ENCODE measurements at regions not wholly inside any gene's neighbourhood (a gene's known extent, or its start where the extent isn't known, plus 50 kb on each side); places are given as distances from the start of the nearest gene placed in this dataset.

DNA sequence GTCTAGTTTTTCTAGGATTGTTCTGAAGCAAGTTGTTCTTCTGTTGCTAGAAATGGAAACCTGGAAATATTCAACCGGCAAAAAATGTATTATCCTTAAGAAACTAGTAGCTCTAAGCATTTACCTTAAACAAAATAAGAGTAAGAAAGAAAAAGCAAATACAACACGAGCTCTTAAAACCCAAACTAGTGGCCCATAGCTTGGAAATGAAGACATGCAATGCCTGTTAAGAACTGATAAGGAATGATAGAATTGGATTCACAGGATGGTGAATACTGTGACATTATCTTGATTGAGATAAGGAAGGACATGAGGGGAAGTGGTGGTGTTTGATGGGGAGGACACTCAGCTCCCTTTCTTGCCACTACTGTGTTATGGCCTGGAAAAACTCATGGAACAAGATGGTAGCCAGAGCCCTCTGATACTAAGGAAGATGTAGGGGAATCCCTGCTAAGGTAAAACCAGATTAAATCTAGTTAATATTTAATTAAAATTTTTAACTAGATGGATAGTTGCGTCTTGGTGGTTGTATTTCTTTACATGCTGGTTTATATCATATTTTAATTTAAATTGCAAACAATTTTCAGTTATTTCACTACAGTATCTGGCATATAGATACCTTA lies 193.8 kb downstream of the LPIN1 start:
- WGBS, 2 donors: 87 to 88% methylated on average over 3 of the region's 3 CpGs

DNA sequence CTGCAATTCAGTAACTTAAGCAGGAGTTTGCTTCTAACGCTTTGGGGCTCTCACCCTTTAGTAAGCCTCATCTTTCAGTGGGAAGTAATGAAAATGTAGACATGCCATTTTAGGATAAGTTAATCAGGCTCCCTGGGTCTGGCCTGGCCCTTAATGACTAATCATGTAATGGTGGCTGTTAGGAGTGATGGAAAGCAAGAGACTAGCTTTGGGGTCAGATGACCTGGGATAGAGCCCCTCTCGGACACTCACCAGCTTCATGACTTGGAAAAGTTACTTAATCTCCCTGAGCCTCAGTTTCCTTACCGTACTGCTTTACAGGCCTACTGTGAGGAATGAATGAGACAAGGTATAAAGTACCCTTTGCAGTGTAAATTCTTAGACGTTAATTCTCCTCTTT lies 194.4 kb downstream of the LPIN1 start:
- intact Hi-C loops (cut with DNase I): no loop called here
- Histone ChIP-seq H3K4me3 (replicated peaks in 1 of 3) (no peak overlapping the region), H3K27me3 (no peaks in the 10 kb centered on the region), H3K4me1 (no peaks in the 10 kb centered on the region), H3K36me3 (no peaks in the 10 kb centered on the region), H3K27ac (no peak overlapping the region), H3K9me3 (no peaks in the 10 kb centered on the region)
- WGBS, 2 donors: 92 to 93% methylated on average over 4 of the region's 4 CpGs
- no peak for DNase-seq
- TF ChIP-seq POLR2A (IDR thresholded peaks at IDR 0.05): no peak
- TF ChIP-seq, protein P1, sequence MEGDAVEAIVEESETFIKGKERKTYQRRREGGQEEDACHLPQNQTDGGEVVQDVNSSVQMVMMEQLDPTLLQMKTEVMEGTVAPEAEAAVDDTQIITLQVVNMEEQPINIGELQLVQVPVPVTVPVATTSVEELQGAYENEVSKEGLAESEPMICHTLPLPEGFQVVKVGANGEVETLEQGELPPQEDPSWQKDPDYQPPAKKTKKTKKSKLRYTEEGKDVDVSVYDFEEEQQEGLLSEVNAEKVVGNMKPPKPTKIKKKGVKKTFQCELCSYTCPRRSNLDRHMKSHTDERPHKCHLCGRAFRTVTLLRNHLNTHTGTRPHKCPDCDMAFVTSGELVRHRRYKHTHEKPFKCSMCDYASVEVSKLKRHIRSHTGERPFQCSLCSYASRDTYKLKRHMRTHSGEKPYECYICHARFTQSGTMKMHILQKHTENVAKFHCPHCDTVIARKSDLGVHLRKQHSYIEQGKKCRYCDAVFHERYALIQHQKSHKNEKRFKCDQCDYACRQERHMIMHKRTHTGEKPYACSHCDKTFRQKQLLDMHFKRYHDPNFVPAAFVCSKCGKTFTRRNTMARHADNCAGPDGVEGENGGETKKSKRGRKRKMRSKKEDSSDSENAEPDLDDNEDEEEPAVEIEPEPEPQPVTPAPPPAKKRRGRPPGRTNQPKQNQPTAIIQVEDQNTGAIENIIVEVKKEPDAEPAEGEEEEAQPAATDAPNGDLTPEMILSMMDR (IDR thresholded peaks at IDR 0.05): no peak

More for the DNA sequence above, 193.8 kb downstream of the LPIN1 start:
- H3K9me3 ChIP-seq: no peaks in the 10 kb centered on the region
- DNase-seq: no peak
- H3K27ac ChIP-seq: no peak overlapping the region
- H3K4me1 ChIP-seq: no peaks in the 10 kb centered on the region
- H3K27me3 ChIP-seq: no peaks in the 10 kb centered on the region
- TF ChIP-seq, protein P1 (IDR thresholded peaks at IDR 0.05): no peak
- no peaks in the 10 kb centered on the region for H3K36me3 ChIP-seq
- intact Hi-C loops (cut with DNase I): no loop called here
- H3K4me3 ChIP-seq (replicated peaks in 1 of 3): no peak overlapping the region

DNA sequence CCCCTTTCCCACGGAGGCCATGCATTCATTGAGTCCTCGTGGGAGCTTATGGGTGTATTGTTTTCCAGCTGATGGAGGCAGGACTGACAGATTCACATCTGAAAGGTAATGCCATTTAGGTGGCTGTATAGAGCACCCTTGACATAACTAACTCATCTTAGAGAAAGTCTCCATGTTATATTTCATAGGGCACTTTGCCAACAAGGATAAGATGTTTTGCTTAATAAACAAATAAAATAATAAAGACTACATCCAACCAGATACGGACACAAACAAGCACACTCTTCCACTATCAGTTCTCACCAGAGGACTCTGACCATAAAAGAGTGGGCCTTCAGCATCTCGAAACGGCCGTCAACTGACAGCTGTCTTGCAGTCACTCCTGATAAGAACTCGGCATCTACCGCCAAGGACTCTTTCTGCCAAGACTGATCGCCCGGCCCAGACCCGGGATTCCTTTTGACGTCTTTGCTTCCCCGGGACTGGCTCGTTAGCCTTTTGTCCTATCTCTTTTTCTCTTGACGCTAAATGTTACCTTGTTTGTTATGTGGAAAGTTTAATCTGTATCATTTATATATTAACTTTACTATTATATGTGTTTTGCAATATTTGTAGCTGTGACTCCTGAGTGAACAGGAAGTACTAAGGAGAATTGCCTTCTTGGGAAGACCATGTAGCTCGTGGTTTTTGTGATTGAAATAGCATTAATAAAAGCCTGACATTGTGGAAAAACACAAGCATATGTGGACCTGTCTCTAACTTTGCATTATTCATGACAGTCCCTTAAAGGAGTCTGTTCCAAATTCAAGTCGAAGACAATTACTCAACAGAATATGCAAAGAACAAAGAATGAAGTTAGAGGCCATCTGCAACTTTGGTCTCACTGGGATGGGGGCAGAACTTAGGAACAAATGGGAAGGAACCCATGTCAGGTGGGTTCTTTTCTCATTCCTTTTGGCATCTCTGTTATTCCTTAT lies 195.1 kb downstream of the LPIN1 start:
- H3K36me3 ChIP-seq: no peaks in the 10 kb centered on the region
- 83 to 88% methylated on average over 17 of the region's 17 CpGs for WGBS, 2 donors

DNA sequence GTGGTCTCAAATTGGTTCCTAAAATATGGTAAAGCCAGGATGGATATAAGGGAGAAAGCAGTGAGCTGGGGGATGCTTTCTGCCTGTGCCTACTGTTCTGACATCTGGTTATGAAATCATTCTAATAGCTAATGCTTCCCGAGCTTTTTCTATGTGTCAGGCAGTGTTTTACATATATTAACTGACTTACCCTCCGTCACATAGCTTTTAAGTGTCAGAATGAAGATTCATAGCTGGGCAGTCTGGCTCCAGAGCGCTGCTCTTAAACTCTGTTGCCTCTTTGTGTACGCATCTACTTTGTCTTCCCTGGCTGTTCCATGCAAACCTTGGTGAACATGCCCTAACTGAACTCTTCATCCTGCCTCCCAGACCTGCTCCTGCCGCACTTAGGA lies 195.7 kb downstream of the LPIN1 start:
- Histone ChIP-seq H3K9me3 (no peaks in the 10 kb centered on the region), H3K36me3 (no peaks in the 10 kb centered on the region), H3K4me1 (no peaks in the 10 kb centered on the region), H3K27me3 (no peaks in the 10 kb centered on the region), H3K27ac (no peak overlapping the region), H3K4me3 (replicated peaks in 1 of 3) (no peak overlapping the region)
- 92% methylated on average over 5 of the region's 5 CpGs for WGBS, 2 donors
- no peak for TF ChIP-seq POLR2A (IDR thresholded peaks at IDR 0.05)
- TF ChIP-seq, protein P1 (IDR thresholded peaks at IDR 0.05): no peak
- intact Hi-C loops (cut with DNase I): no loop called here
- no peak for DNase-seq

More for the DNA sequence above, 195.1 kb downstream of the LPIN1 start:
- Histone ChIP-seq H3K27ac (no peak overlapping the region), H3K9me3 (no peaks in the 10 kb centered on the region), H3K27me3 (no peaks in the 10 kb centered on the region), H3K4me3 (replicated peaks in 1 of 3) (no peak overlapping the region), H3K4me1 (no peaks in the 10 kb centered on the region)
- DNase-seq: no peak
- intact Hi-C loops (cut with DNase I): no loop called here
- no peak for TF ChIP-seq POLR2A (IDR thresholded peaks at IDR 0.05)
- TF ChIP-seq, protein P1 (IDR thresholded peaks at IDR 0.05): no peak

DNA sequence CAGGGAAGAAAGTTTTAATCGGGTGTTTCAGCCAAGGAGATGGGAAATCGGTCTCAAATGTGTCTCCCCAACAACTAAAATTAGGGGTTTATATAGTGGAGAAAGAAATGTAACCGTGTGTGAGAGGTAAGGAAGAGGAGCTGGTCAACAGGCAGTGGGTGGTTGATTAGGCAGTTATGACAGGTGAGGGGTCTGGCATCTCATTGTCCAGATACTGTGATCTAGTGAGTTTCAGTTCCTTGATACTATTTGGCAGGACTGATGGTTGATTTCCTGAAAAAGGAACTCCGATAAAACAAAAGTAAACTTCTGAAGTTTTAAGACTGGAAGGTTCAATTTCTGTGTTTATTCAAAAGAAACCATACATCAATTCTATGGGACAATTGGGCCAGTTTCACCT lies 197.9 kb downstream of the LPIN1 start:
- no peak for TF ChIP-seq POLR2A (IDR thresholded peaks at IDR 0.05)
- TF ChIP-seq, protein P1 (IDR thresholded peaks at IDR 0.05): no peak
- no peak overlapping the region for H3K27ac ChIP-seq
- H3K4me3 ChIP-seq (replicated peaks in 1 of 3): no peak overlapping the region
- H3K27me3 ChIP-seq: no peaks in the 10 kb centered on the region
- H3K4me1 ChIP-seq: no peaks in the 10 kb centered on the region
- 84 to 87% methylated on average over 4 of the region's 4 CpGs for WGBS, 2 donors
- DNase-seq: no peak
- no peaks in the 10 kb centered on the region for H3K36me3 ChIP-seq
- intact Hi-C loops (cut with DNase I): no loop called here
- H3K9me3 ChIP-seq: no peaks in the 10 kb centered on the region
